ENCODE measurements at regions not wholly inside any gene's neighbourhood (a gene's known extent, or its start where the extent isn't known, plus 50 kb on each side); places are given as distances from the start of the nearest gene placed in this dataset.
"Not testable (repeated sequence)": the region's sequence is repeated elsewhere in the genome, so short reads cannot be mapped to it uniquely, and the experiment has no call there.

DNA sequence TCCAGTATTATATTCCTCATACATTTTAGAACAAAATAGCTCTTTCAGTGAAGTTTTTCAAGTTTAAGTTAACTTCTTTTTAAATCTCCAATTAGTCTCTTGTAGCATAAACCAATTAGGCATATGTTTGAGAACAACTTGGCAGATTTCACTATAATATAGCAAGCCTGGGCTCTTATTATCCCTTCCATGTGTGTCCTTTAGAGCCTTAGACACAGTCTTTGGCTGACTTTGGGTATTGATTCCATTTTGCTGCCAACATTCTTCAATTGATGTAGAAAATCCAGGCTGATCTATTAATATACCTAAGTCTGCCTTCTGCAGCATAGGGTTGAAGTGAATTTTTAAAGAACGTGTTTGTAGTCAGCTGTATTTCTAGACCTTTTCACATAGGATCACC is 179.1 kb upstream of the RPRM start:
- Histone ChIP-seq H3K4me3 (ENCODE audit: low read length) (no peak overlapping the region), H3K27me3 (ENCODE audit: insufficient read depth, low read length, poor library complexity) (no peaks in the 10 kb centered on the region), H3K4ac (ENCODE audit: low read depth, low read length) (no peak overlapping the region), H2BK5ac (ENCODE audit: low read length) (no peak overlapping the region), H2BK120ac (ENCODE audit: low read depth, low read length) (no peak overlapping the region), H3K18ac (ENCODE audit: low read length) (no peak overlapping the region), H3K4me2 (ENCODE audit: low read length) (no peak overlapping the region), H4K5ac (ENCODE audit: low read length) (no peak overlapping the region), H3K56ac (ENCODE audit: low read length) (no peak overlapping the region), H3K9ac (ENCODE audit: low read length) (no peak overlapping the region), H3K27ac (ENCODE audit: low read depth, low read length) (no peak overlapping the region), H3K4me1 (ENCODE audit: control insufficient read depth, low read depth, low read length) (no peaks in the 10 kb centered on the region), H4K8ac (ENCODE audit: low read depth, low read length) (no peak overlapping the region), H3K23ac (ENCODE audit: low read length) (no peak overlapping the region), H2BK15ac (replicated peaks; ENCODE audit: low read depth) (no peak overlapping the region), H3K79me2 (ENCODE audit: control insufficient read depth, insufficient read depth, low read length) (no peaks in the 10 kb centered on the region), H3K36me3 (ENCODE audit: control insufficient read depth, insufficient read depth, low read length) (no peaks in the 10 kb centered on the region), H2AK5ac (ENCODE audit: low read length) (no peak overlapping the region), H3K79me1 (ENCODE audit: low read length) (no peaks in the 10 kb centered on the region)
- DNase-seq, result no peak
- WGBS (ENCODE audit: extremely low coverage, insufficient coverage, low lambda C conversion rate), result no CpG with 5 or more reads among the region's 1 CpG

DNA sequence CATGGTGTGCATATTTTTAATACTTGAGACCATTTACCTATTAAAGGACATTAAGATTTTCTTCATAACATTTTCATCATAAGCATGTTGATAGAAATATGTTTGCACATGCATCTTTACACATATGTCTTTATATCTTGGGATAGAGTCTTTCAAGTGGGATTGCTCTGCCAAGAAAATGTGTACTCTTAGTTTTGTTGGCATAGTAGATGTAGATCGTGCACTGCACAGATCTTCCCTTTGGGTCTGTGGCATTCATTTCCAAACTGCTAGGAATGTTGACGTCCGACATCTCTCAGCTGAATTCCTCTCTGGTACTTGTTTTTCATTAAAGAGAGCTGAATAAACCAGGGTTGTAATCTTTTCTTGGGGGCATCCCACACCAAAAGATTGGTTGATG is 183.2 kb upstream of the RPRM start:
- Histone ChIP-seq H3K23ac (ENCODE audit: low read length) (no peak overlapping the region), H3K4me1 (ENCODE audit: control insufficient read depth, low read depth, low read length) (no peaks in the 10 kb centered on the region), H3K56ac (ENCODE audit: low read length) (no peak overlapping the region), H3K4me3 (ENCODE audit: low read length) (no peak overlapping the region), H3K4me2 (ENCODE audit: low read length) (no peak overlapping the region), H3K9ac (ENCODE audit: low read length) (no peak overlapping the region), H2BK5ac (ENCODE audit: low read length) (no peak overlapping the region), H2AK5ac (ENCODE audit: low read length) (no peak overlapping the region), H3K18ac (ENCODE audit: low read length) (no peak overlapping the region), H2BK120ac (ENCODE audit: low read depth, low read length) (no peak overlapping the region), H3K79me2 (ENCODE audit: control insufficient read depth, insufficient read depth, low read length) (no peaks in the 10 kb centered on the region), H3K36me3 (ENCODE audit: control insufficient read depth, insufficient read depth, low read length) (no peaks in the 10 kb centered on the region), H3K27ac (ENCODE audit: low read depth, low read length) (no peak overlapping the region), H4K8ac (ENCODE audit: low read depth, low read length) (no peak overlapping the region), H3K27me3 (ENCODE audit: insufficient read depth, low read length, poor library complexity) (no peaks in the 10 kb centered on the region), H3K4ac (ENCODE audit: low read depth, low read length) (no peak overlapping the region), H4K5ac (ENCODE audit: low read length) (no peak overlapping the region), H3K79me1 (ENCODE audit: low read length) (no peaks in the 10 kb centered on the region), H2BK15ac (replicated peaks; ENCODE audit: low read depth) (no peak overlapping the region)
- WGBS (ENCODE audit: extremely low coverage, insufficient coverage, low lambda C conversion rate), result no CpG with 5 or more reads among the region's 3 CpGs
- DNase-seq, result no peak

DNA sequence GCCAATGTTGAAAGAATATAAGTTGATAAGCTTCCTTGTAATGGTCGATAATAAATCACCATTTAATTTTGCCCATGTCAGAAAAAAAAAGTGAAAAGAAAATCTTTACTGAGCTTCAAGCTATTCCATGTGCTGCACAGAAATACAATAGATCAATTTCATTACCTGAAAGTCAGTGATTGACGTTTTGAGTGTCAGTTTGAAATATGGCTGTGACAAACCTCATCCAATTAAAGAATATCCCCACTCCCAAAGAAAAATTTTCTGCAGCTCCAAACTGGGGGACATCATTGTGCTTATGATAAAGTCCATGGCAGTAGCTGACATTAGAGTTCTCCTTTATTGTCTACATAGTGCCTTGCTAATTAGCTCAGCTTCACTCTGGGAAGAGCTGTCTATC is 184.8 kb upstream of the RPRM start:
- Histone ChIP-seq H3K36me3 (ENCODE audit: control insufficient read depth, insufficient read depth, low read length) (no peaks in the 10 kb centered on the region), H3K4me2 (ENCODE audit: low read length) (no peak overlapping the region), H3K27ac (ENCODE audit: low read depth, low read length) (no peak overlapping the region), H3K79me1 (ENCODE audit: low read length) (no peaks in the 10 kb centered on the region), H2AK5ac (ENCODE audit: low read length) (no peak overlapping the region), H3K4me1 (ENCODE audit: control insufficient read depth, low read depth, low read length) (no peaks in the 10 kb centered on the region), H3K4ac (ENCODE audit: low read depth, low read length) (no peak overlapping the region), H3K23ac (ENCODE audit: low read length) (no peak overlapping the region), H3K4me3 (ENCODE audit: low read length) (no peak overlapping the region), H3K18ac (ENCODE audit: low read length) (no peak overlapping the region), H3K79me2 (ENCODE audit: control insufficient read depth, insufficient read depth, low read length) (no peaks in the 10 kb centered on the region), H4K8ac (ENCODE audit: low read depth, low read length) (no peak overlapping the region), H3K56ac (ENCODE audit: low read length) (no peak overlapping the region), H3K9ac (ENCODE audit: low read length) (no peak overlapping the region), H3K27me3 (ENCODE audit: insufficient read depth, low read length, poor library complexity) (no peaks in the 10 kb centered on the region), H2BK120ac (ENCODE audit: low read depth, low read length) (no peak overlapping the region), H2BK5ac (ENCODE audit: low read length) (no peak overlapping the region), H4K5ac (ENCODE audit: low read length) (no peak overlapping the region), H2BK15ac (replicated peaks; ENCODE audit: low read depth) (no peak overlapping the region)
- DNase-seq, result no peak
- no CpG with 5 or more reads among the region's 2 CpGs for WGBS (ENCODE audit: extremely low coverage, insufficient coverage, low lambda C conversion rate)

DNA sequence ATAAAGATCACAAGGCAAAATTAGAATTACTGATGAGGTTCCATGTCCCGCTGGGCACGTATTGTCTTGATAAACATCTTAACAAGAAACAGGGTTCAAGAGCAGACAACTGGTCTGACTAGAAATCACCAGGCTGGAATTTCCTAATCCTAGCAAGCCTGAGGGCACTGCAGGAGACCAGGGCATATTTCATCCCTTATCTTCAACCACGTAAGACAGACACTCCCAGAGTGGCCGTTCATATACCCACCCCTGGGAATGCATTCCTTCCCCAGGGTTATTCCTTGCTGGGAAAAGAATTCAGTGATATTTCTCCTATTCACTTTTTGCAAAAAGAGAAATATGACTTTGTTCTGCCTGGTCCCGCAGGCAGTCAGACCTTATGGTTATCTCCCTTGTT is 185.4 kb upstream of the RPRM start:
- H3K79me2 ChIP-seq (ENCODE audit: control insufficient read depth, insufficient read depth, low read length); DNase-seq; H3K4me3 ChIP-seq (ENCODE audit: low read length); H3K18ac ChIP-seq (ENCODE audit: low read length); H2AK5ac ChIP-seq (ENCODE audit: low read length); H3K27me3 ChIP-seq (ENCODE audit: insufficient read depth, low read length, poor library complexity); H2BK5ac ChIP-seq (ENCODE audit: low read length); H2BK15ac ChIP-seq (replicated peaks; ENCODE audit: low read depth); H3K4me2 ChIP-seq (ENCODE audit: low read length); H3K36me3 ChIP-seq (ENCODE audit: control insufficient read depth, insufficient read depth, low read length); H2BK120ac ChIP-seq (ENCODE audit: low read depth, low read length); H4K8ac ChIP-seq (ENCODE audit: low read depth, low read length); H3K4ac ChIP-seq (ENCODE audit: low read depth, low read length); H3K79me1 ChIP-seq (ENCODE audit: low read length); H3K23ac ChIP-seq (ENCODE audit: low read length); H3K9ac ChIP-seq (ENCODE audit: low read length); H3K56ac ChIP-seq (ENCODE audit: low read length); H3K4me1 ChIP-seq (ENCODE audit: control insufficient read depth, low read depth, low read length); H4K5ac ChIP-seq (ENCODE audit: low read length); H3K27ac ChIP-seq (ENCODE audit: low read depth, low read length): not testable (repeated sequence)
- no CpG with 5 or more reads among the region's 5 CpGs for WGBS (ENCODE audit: extremely low coverage, insufficient coverage, low lambda C conversion rate)

DNA sequence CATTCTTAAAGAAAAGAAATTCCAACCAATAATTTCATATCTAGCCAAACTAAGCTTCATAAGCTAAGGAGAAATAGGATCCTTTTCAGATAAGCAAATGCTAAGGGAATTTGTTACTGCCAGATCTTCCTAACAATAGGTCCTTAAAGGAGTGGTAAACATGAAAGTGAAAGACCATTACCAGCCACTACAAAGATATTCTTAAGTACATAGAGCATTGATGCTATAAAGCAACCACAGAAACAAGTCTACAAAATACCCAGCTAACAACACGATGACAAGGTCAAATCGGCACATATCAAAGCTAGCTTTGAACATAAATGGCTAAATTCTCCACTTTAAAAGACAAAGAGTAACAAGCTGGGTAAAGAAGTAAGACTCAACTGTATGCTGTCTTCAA is 188.9 kb upstream of the RPRM start:
- H2BK15ac ChIP-seq (replicated peaks; ENCODE audit: low read depth), result no peak overlapping the region
- no peak overlapping the region for H3K18ac ChIP-seq (ENCODE audit: low read length)
- H3K27me3 ChIP-seq (ENCODE audit: insufficient read depth, low read length, poor library complexity), result no peaks in the 10 kb centered on the region
- H2AK5ac ChIP-seq (ENCODE audit: low read length), result no peak overlapping the region
- no peak overlapping the region for H4K8ac ChIP-seq (ENCODE audit: low read depth, low read length)
- DNase-seq, result no peak
- H3K9ac ChIP-seq (ENCODE audit: low read length), result no peak overlapping the region
- H3K56ac ChIP-seq (ENCODE audit: low read length), result no peak overlapping the region
- no peak overlapping the region for H3K23ac ChIP-seq (ENCODE audit: low read length)
- H3K4ac ChIP-seq (ENCODE audit: low read depth, low read length), result no peak overlapping the region
- no peak overlapping the region for H3K4me3 ChIP-seq (ENCODE audit: low read length)
- H2BK5ac ChIP-seq (ENCODE audit: low read length), result no peak overlapping the region
- no peak overlapping the region for H3K4me2 ChIP-seq (ENCODE audit: low read length)
- H3K79me2 ChIP-seq (ENCODE audit: control insufficient read depth, insufficient read depth, low read length), result no peaks in the 10 kb centered on the region
- no peaks in the 10 kb centered on the region for H3K79me1 ChIP-seq (ENCODE audit: low read length)
- no peaks in the 10 kb centered on the region for H3K4me1 ChIP-seq (ENCODE audit: control insufficient read depth, low read depth, low read length)
- no peak overlapping the region for H3K27ac ChIP-seq (ENCODE audit: low read depth, low read length)
- no peak overlapping the region for H4K5ac ChIP-seq (ENCODE audit: low read length)
- no peak overlapping the region for H2BK120ac ChIP-seq (ENCODE audit: low read depth, low read length)
- WGBS (ENCODE audit: extremely low coverage, insufficient coverage, low lambda C conversion rate), result no CpG with 5 or more reads among the region's 2 CpGs
- H3K36me3 ChIP-seq (ENCODE audit: control insufficient read depth, insufficient read depth, low read length), result no peaks in the 10 kb centered on the region

DNA sequence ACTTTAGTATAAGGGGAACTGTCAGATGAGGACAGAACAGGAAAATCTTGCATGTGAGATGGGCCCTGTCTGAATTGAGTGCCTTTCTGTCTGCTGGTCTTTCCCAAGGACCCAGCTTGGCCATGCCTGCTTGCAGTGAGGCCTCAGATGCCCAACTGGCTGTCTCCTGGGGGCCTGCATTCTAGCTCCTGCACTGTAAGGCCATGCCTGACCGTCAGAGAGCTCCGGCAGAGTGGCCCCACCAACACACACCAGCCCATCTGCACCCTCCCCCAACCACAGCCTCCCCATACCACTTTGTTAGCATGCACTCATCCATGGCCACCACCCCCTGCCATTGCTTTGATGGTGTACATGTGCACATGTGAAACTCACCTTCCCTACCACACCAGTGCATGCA is 190.4 kb upstream of the RPRM start:
- Histone ChIP-seq H4K5ac (ENCODE audit: low read length) (no peak overlapping the region), H3K56ac (ENCODE audit: low read length) (no peak overlapping the region), H2BK120ac (ENCODE audit: low read depth, low read length) (no peak overlapping the region), H3K79me1 (ENCODE audit: low read length) (no peaks in the 10 kb centered on the region), H3K4me2 (ENCODE audit: low read length) (no peak overlapping the region), H3K79me2 (ENCODE audit: control insufficient read depth, insufficient read depth, low read length) (no peaks in the 10 kb centered on the region), H3K4me3 (ENCODE audit: low read length) (no peak overlapping the region), H2BK15ac (replicated peaks; ENCODE audit: low read depth) (no peak overlapping the region), H3K9ac (ENCODE audit: low read length) (no peak overlapping the region), H2BK5ac (ENCODE audit: low read length) (no peak overlapping the region), H3K27me3 (ENCODE audit: insufficient read depth, low read length, poor library complexity) (no peaks in the 10 kb centered on the region), H2AK5ac (ENCODE audit: low read length) (no peak overlapping the region), H3K18ac (ENCODE audit: low read length) (no peak overlapping the region), H3K4me1 (ENCODE audit: control insufficient read depth, low read depth, low read length) (no peaks in the 10 kb centered on the region), H3K27ac (ENCODE audit: low read depth, low read length) (no peak overlapping the region), H4K8ac (ENCODE audit: low read depth, low read length) (no peak overlapping the region), H3K23ac (ENCODE audit: low read length) (no peak overlapping the region), H3K4ac (ENCODE audit: low read depth, low read length) (no peak overlapping the region), H3K36me3 (ENCODE audit: control insufficient read depth, insufficient read depth, low read length) (no peaks in the 10 kb centered on the region)
- no peak for DNase-seq
- no CpG with 5 or more reads among the region's 2 CpGs for WGBS (ENCODE audit: extremely low coverage, insufficient coverage, low lambda C conversion rate)
